SH-SY5Y (cell line): ENCODE measurements at regions not wholly inside any gene's neighbourhood (a gene's known extent, or its start where the extent isn't known, plus 50 kb on each side); places are given as distances from the start of the nearest gene placed in this dataset.

Experiments
- GATA2 ChIP-seq: IDR thresholded peaks from 2 replicates; pipeline ENCODE4 v1.6.1; 2011; ENCODE audit warnings: mild to moderate bottlenecking, low read depth, low read length
- GATA3 ChIP-seq: IDR thresholded peaks from 2 replicates; pipeline ENCODE4 v1.6.1; 2011; ENCODE audit warnings: low read depth, mild to moderate bottlenecking, low read length, moderate library complexity

- TF ChIP-seq GATA2 (no peak), GATA3 (no peak)
Measured at GRCh38 chr2:2775018-2775417, 443.9 kb upstream of the MYT1L start.
